ENCODE measurements at regions not wholly inside any gene's neighbourhood (a gene's known extent, or its start where the extent isn't known, plus 50 kb on each side); places are given as distances from the start of the nearest gene placed in this dataset.

DNA sequence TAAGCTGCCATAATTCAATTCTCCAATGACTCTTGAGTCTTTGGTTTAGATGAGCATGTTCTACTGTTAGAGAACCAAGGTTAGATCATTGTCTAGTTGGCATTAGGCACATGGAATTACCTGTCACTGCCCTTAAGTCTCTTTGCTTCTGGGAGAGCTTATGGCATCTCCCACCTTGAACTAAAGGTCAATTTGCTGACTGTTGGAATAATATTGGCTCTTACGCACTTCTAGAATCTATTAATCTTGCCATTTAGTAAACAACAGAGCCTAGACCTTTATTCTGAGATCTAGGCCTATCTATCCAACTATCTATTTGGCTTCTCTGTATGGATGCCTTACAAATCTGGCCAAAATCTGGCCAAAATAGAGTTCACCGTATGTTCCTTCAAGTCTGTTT lies 232.0 kb downstream of the STK31 start:
- TF ChIP-seq POLR2A (IDR thresholded peaks at IDR 0.05) = no peak
- TF ChIP-seq, protein P1, sequence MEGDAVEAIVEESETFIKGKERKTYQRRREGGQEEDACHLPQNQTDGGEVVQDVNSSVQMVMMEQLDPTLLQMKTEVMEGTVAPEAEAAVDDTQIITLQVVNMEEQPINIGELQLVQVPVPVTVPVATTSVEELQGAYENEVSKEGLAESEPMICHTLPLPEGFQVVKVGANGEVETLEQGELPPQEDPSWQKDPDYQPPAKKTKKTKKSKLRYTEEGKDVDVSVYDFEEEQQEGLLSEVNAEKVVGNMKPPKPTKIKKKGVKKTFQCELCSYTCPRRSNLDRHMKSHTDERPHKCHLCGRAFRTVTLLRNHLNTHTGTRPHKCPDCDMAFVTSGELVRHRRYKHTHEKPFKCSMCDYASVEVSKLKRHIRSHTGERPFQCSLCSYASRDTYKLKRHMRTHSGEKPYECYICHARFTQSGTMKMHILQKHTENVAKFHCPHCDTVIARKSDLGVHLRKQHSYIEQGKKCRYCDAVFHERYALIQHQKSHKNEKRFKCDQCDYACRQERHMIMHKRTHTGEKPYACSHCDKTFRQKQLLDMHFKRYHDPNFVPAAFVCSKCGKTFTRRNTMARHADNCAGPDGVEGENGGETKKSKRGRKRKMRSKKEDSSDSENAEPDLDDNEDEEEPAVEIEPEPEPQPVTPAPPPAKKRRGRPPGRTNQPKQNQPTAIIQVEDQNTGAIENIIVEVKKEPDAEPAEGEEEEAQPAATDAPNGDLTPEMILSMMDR (IDR thresholded peaks at IDR 0.05) = no peak
